K562 (cell line): ENCODE measurements at regions not wholly inside any gene's neighbourhood (a gene's known extent, or its start where the extent isn't known, plus 50 kb on each side); places are given as distances from the start of the nearest gene placed in this dataset.

ENCODE experiments used
- ATAC-seq: fragments of 200-7000 bp; cut with Tn5 transposase; 3 replicates; pipeline ENCODE4 v1.9.1; 2020; ENCODE audit warnings: moderate library complexity
- BruUV-seq: library from RNA; stranded (reverse); fragments of 400-500 nt; replicated peaks from 2 replicates; lab custom pipeline; 2021; lab: Mats Ljungman, UMichigan
- CTCF ChIA-PET: fragments of 300-600 bp; formaldehyde crosslinking; extraction: SDS; loops from one replicate; lab custom pipeline; 2021; ENCODE audit warnings: low intra/inter-chr PET ratio; lab: Yijun Ruan, JAX
- POLR2A ChIA-PET: fragments of 300-600, 350-650 bp; sonication (Branson Sonifier 250); formaldehyde crosslinking; extraction: SDS; loops from one replicate; lab custom pipeline; 2021; ENCODE audit warnings: antibody characterized with exemption, inconsistent platforms; lab: Yijun Ruan, JAX
- DNase-seq, 4 experiments: peaks; one replicate each; pipeline versions ENCODE4 v3.0.0 to v3.0.0-alpha.2; 2011 to 2018; ENCODE audit warnings: low spot score in 3 of 4, mixed read lengths in 3 of 4; ENCODE audit errors: extremely low read depth in 1 of 4
- FAIRE-seq: peaks from 2 replicates; lab custom pipeline; 2011; peaks lifted over from hg19 to GRCh38; lab: Jason Lieb, UNC
- H2AFZ ChIP-seq: 2 replicates; pipeline ENCODE4 v1.6.0; 2011; ENCODE audit warnings: low read depth, low read length, control low read depth, inconsistent platforms
- H3K27ac ChIP-seq: fragments of 200-600 bp; 3 replicates; pipeline ENCODE4 v1.8.0; 2011; ENCODE audit warnings: low read depth, mild to moderate bottlenecking, control low read depth, inconsistent platforms, low read length, moderate library complexity, mixed read lengths; ENCODE audit errors: extremely low read depth
- H3K27me3 ChIP-seq, 2 experiments: fragments of 300-600 bp in 1 of 2; 2 replicates in 1 of 2; 3 replicates in 1 of 2; pipeline versions ENCODE4 v1.6.0 to v1.8.0; 2011; ENCODE audit warnings: inconsistent platforms in 2 of 2, low read length in 2 of 2, mild to moderate bottlenecking in 1 of 2, mixed read lengths in 1 of 2, moderate library complexity in 1 of 2; ENCODE audit not compliant: control insufficient read depth in 2 of 2, insufficient read depth in 2 of 2
- H3K36me3 ChIP-seq: fragments of 300-600 bp; 3 replicates; pipeline ENCODE4 v1.8.0; 2011; ENCODE audit warnings: mild to moderate bottlenecking, low read length, inconsistent platforms; ENCODE audit not compliant: control insufficient read depth, insufficient read depth
- H3K4me1 ChIP-seq, 2 experiments: fragments of 200-600 bp in 1 of 2; replicated peaks in 1 of 2; 2 replicates in 1 of 2; 3 replicates in 1 of 2; pipeline versions ENCODE4 v1.5.1 to v1.8.0; 2011; ENCODE audit warnings: inconsistent platforms in 2 of 2, low read length in 2 of 2, mild to moderate bottlenecking in 1 of 2, mixed read lengths in 1 of 2, moderate library complexity in 1 of 2; ENCODE audit not compliant: control insufficient read depth in 2 of 2, insufficient read depth in 2 of 2
- H3K4me2 ChIP-seq: 2 replicates; pipeline ENCODE4 v1.6.1; 2011; ENCODE audit warnings: low read length, control low read depth, inconsistent platforms, mixed read lengths; ENCODE audit not compliant: insufficient read depth
- H3K4me3 ChIP-seq: fragments of 200-600 bp; sonication (generic), shearing (Covaris generic); 2 replicates; pipeline ENCODE4 v1.5.1; 2016; ENCODE audit warnings: control low read depth, inconsistent platforms
- H3K79me2 ChIP-seq: fragments of 200-600 bp; 3 replicates; pipeline ENCODE4 v1.8.0; 2011; ENCODE audit warnings: low read length, inconsistent platforms; ENCODE audit not compliant: control insufficient read depth, insufficient read depth
- H3K9ac ChIP-seq, 2 experiments: 2 replicates each; pipeline versions ENCODE4 v1.6.0 to v1.6.1; 2011; ENCODE audit warnings: low read depth in 2 of 2, low read length in 2 of 2, control low read depth in 1 of 2, inconsistent platforms in 1 of 2, mild to moderate bottlenecking in 1 of 2, mixed read lengths in 1 of 2; ENCODE audit not compliant: insufficient read depth in 1 of 2
- H3K9me1 ChIP-seq: one replicate; pipeline ENCODE4 v1.6.0; 2011; ENCODE audit warnings: inconsistent platforms, mild to moderate bottlenecking, low read length, moderate library complexity; ENCODE audit not compliant: control insufficient read depth, insufficient read depth
- H3K9me3 ChIP-seq: replicated peaks from 2 replicates; pipeline ENCODE4 v1.5.1; 2011; ENCODE audit warnings: low read depth, low read length, inconsistent platforms; ENCODE audit not compliant: control insufficient read depth, insufficient read depth
- H4K20me1 ChIP-seq: replicated peaks from 2 replicates; pipeline ENCODE4 v1.6.1; 2011; ENCODE audit warnings: low read length, inconsistent platforms, mixed read lengths; ENCODE audit not compliant: control insufficient read depth, insufficient read depth
- BRF2 ChIP-seq: IDR thresholded peaks from 3 replicates; pipeline ENCODE4 v1.6.1; 2011; ENCODE audit warnings: borderline replicate concordance, mild to moderate bottlenecking; ENCODE audit not compliant: insufficient read length, insufficient read depth
- GATAD2B ChIP-seq: fragments of 450-650 bp; IDR thresholded peaks from 2 replicates; pipeline ENCODE4 v1.6.1; 2017; ENCODE audit warnings: mild to moderate bottlenecking, borderline replicate concordance
- JUN ChIP-seq, 2 experiments: sonication (generic) in 1 of 2; formaldehyde crosslinking in 1 of 2; IDR thresholded peaks; 2 replicates each; pipeline versions ENCODE4 v1.6.1 to v1.8.0; 2012 to 2022; ENCODE audit warnings: borderline replicate concordance in 2 of 2, mild to moderate bottlenecking in 2 of 2, improper control_type of control experiment in 1 of 2, low read depth in 1 of 2, low read length in 1 of 2, missing genetic modification reagents in 1 of 2
- MCM7 ChIP-seq, 2 experiments: fragments of 450-650 bp; IDR thresholded peaks; 2 replicates each; pipeline ENCODE4 v1.6.1; 2016 to 2018
- NONO ChIP-seq, 2 experiments: fragments of 200-400 bp in 1 of 2; fragments of 450-650 bp in 1 of 2; formaldehyde crosslinking in 1 of 2; IDR thresholded peaks; 2 replicates each; pipeline ENCODE4 v1.6.1; 2017; ENCODE audit warnings: low read depth in 2 of 2, mild to moderate bottlenecking in 2 of 2, moderate library complexity in 2 of 2, low read length in 1 of 2
- NUFIP1 ChIP-seq: fragments of 450-650 bp; IDR thresholded peaks from 2 replicates; pipeline ENCODE4 v1.6.1; 2018; ENCODE audit not compliant: partially characterized antibody
- POU5F1 ChIP-seq: fragments of 150-350 bp; IDR thresholded peaks from 2 replicates; pipeline ENCODE4 v1.6.1; 2014; ENCODE audit warnings: borderline replicate concordance, low read length, low read depth, mild to moderate bottlenecking; ENCODE audit not compliant: partially characterized antibody
- RNF2 ChIP-seq: sonication (generic); IDR thresholded peaks from 2 replicates; pipeline ENCODE4 v1.6.1; 2016
- SOX6 ChIP-seq: fragments of 450-650 bp; IDR thresholded peaks from 2 replicates; pipeline ENCODE4 v1.6.1; 2014; ENCODE audit warnings: mild to moderate bottlenecking
- SRSF7 ChIP-seq: fragments of 200-400 bp; formaldehyde crosslinking; optimal IDR thresholded peaks from 2 replicates; pipeline ENCODE3; 2017; ENCODE audit warnings: mild to moderate bottlenecking, low read depth, low read length
- ZNF57 ChIP-seq: fragments of 450-650 bp; formaldehyde crosslinking; IDR thresholded peaks from 2 replicates; pipeline ENCODE4 v1.4.0; 2020; ENCODE audit warnings: mild to moderate bottlenecking, moderate library complexity
- ZNF830 ChIP-seq: fragments of 250-450 bp; sonication (Bioruptor Pico); IDR thresholded peaks from 2 replicates; pipeline ENCODE4 v1.5.0; 2021; ENCODE audit warnings: mild to moderate bottlenecking
- WGBS: fragments of 100-300 bp; shearing (Covaris generic); methylation state at CpG from one replicate; pipeline ENCODE4 v1.1.6; 2016; ENCODE audit warnings: low coverage, mixed read lengths; ENCODE audit not compliant: insufficient coverage; ENCODE audit errors: missing lambda C conversion rate; 5-methylcytosine and 5-hydroxymethylcytosine counted together
- in situ Hi-C: fragments of 300-500 bp; cut with MboI; formaldehyde crosslinking; loops from 4 replicates; pipeline ENCODE4 v1.15.0; 2018; ENCODE audit warnings: inconsistent platforms, mixed read lengths
- intact Hi-C: fragments of 100-400 bp; cut with micrococcal nuclease; formaldehyde crosslinking; loops from 2 replicates; pipeline ENCODE4 v1.14.2; 2022
- TF ChIP-seq, protein P1 (sequence below): sonication (generic); formaldehyde crosslinking; IDR thresholded peaks from 2 replicates; pipeline ENCODE4 v1.4.0; 2020; ENCODE audit warnings: mild to moderate bottlenecking, missing genetic modification reagents
- TF ChIP-seq, protein P2 (sequence below): sonication (generic); formaldehyde crosslinking; IDR thresholded peaks from 2 replicates; pipeline ENCODE4 v1.8.0; 2023; ENCODE audit warnings: missing genetic modification reagents, mild to moderate bottlenecking, borderline replicate concordance

DNA sequence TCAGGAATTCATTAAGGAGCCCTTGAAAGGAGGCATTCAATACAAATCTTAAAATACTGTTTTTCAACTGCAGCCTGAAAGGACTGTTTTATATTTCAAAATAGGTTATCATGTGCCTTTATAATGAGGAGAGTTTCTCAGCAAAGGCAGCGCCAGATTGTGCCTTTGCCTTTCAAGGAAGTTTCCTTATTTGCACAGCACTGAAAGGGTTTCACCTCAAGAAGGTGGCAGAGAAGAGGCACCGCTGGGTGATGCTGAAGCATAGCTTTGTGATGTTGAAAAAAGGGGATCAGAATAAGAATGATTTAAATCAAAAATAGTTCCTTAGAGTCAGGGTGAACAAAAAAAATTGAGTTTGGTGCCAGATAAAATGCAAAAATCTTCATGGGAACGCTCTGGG is 601.0 kb upstream of the KIRREL3 start (continued):
- TF ChIP-seq BRF2 = no peak
- TF ChIP-seq GATAD2B = no peak
- TF ChIP-seq ZNF57 = no peak
- TF ChIP-seq JUN (IDR thresholded peaks at IDR 0.05; ENCODE audit: borderline replicate concordance, low read depth, low read length) = no peak
- TF ChIP-seq JUN (CRISPR knock-in tag; IDR thresholded peaks at IDR 0.05; ENCODE audit: borderline replicate concordance) = no peak
- TF ChIP-seq MCM7 (IDR thresholded peaks at IDR 0.05) = no peak
- TF ChIP-seq ZNF830 (CRISPR knock-in tag) = no peak

GRCh38 chr11:127600674-127601073 is 600.1 kb upstream of the KIRREL3 start:
- POLR2A ChIA-PET = no interaction called here
- no peaks in the 10 kb centered on the region for H3K9me3 ChIP-seq
- H3K4me2 ChIP-seq = no peak overlapping the region
- H3K4me3 ChIP-seq = no peak overlapping the region
- H4K20me1 ChIP-seq = no peaks in the 10 kb centered on the region
- H3K27me3 ChIP-seq = no peaks in the 10 kb centered on the region
- no peaks in the 10 kb centered on the region for H3K9me1 ChIP-seq
- in situ Hi-C loops = no loop called here
- H3K79me2 ChIP-seq = no peaks in the 10 kb centered on the region
- no peak overlapping the region for H3K9ac ChIP-seq
- FAIRE-seq (no peak), ATAC-seq (no peak), DNase-seq (no peak)
- 5% methylated on average over 2 of the region's 2 CpGs for WGBS
- no TSS peak for BruUV-seq
- H2AFZ ChIP-seq = no peak overlapping the region
- no peaks in the 10 kb centered on the region for H3K36me3 ChIP-seq
- intact Hi-C loops = no loop called here
- H3K4me1 ChIP-seq = no peaks in the 10 kb centered on the region
- no peak overlapping the region for H3K27ac ChIP-seq
- CTCF ChIA-PET = no interaction called here
- TF ChIP-seq, protein P1, sequence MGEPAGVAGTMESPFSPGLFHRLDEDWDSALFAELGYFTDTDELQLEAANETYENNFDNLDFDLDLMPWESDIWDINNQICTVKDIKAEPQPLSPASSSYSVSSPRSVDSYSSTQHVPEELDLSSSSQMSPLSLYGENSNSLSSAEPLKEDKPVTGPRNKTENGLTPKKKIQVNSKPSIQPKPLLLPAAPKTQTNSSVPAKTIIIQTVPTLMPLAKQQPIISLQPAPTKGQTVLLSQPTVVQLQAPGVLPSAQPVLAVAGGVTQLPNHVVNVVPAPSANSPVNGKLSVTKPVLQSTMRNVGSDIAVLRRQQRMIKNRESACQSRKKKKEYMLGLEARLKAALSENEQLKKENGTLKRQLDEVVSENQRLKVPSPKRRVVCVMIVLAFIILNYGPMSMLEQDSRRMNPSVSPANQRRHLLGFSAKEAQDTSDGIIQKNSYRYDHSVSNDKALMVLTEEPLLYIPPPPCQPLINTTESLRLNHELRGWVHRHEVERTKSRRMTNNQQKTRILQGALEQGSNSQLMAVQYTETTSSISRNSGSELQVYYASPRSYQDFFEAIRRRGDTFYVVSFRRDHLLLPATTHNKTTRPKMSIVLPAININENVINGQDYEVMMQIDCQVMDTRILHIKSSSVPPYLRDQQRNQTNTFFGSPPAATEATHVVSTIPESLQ = no peak
- TF ChIP-seq NUFIP1 = no peak
- TF ChIP-seq, protein P2, sequence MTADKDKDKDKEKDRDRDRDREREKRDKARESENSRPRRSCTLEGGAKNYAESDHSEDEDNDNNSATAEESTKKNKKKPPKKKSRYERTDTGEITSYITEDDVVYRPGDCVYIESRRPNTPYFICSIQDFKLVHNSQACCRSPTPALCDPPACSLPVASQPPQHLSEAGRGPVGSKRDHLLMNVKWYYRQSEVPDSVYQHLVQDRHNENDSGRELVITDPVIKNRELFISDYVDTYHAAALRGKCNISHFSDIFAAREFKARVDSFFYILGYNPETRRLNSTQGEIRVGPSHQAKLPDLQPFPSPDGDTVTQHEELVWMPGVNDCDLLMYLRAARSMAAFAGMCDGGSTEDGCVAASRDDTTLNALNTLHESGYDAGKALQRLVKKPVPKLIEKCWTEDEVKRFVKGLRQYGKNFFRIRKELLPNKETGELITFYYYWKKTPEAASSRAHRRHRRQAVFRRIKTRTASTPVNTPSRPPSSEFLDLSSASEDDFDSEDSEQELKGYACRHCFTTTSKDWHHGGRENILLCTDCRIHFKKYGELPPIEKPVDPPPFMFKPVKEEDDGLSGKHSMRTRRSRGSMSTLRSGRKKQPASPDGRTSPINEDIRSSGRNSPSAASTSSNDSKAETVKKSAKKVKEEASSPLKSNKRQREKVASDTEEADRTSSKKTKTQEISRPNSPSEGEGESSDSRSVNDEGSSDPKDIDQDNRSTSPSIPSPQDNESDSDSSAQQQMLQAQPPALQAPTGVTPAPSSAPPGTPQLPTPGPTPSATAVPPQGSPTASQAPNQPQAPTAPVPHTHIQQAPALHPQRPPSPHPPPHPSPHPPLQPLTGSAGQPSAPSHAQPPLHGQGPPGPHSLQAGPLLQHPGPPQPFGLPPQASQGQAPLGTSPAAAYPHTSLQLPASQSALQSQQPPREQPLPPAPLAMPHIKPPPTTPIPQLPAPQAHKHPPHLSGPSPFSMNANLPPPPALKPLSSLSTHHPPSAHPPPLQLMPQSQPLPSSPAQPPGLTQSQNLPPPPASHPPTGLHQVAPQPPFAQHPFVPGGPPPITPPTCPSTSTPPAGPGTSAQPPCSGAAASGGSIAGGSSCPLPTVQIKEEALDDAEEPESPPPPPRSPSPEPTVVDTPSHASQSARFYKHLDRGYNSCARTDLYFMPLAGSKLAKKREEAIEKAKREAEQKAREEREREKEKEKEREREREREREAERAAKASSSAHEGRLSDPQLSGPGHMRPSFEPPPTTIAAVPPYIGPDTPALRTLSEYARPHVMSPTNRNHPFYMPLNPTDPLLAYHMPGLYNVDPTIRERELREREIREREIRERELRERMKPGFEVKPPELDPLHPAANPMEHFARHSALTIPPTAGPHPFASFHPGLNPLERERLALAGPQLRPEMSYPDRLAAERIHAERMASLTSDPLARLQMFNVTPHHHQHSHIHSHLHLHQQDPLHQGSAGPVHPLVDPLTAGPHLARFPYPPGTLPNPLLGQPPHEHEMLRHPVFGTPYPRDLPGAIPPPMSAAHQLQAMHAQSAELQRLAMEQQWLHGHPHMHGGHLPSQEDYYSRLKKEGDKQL (CRISPR knock-in tag) = no peak
- TF ChIP-seq RNF2 = no peak
- no peak for TF ChIP-seq SOX6
- no peak for TF ChIP-seq SRSF7
- no peak for TF ChIP-seq POU5F1
- no peak for TF ChIP-seq NONO (IDR thresholded peaks at IDR 0.05; ENCODE audit: low read depth in 2 of 2, low read length in 1 of 2)
